Liver (tissue), 8 donors: ENCODE measurements at regions not wholly inside any gene's neighbourhood (a gene's known extent, or its start where the extent isn't known, plus 50 kb on each side); places are given as distances from the start of the nearest gene placed in this dataset.

ENCODE experiments used
- DNase-seq: peaks from one replicate; pipeline ENCODE4 v3.0.0-alpha.2; 2017; ENCODE audit warnings: low spot score
- H3K27ac ChIP-seq, 2 donors: one replicate each; pipeline ENCODE4 v1.7.0; 2013; ENCODE audit warnings: inconsistent platforms in 2 of 2, low read length in 2 of 2, control low read depth in 1 of 2, low read depth in 1 of 2, mild to moderate bottlenecking in 1 of 2
- H3K27me3 ChIP-seq, 4 donors: one replicate each; pipeline versions ENCODE4 v1.6.1 to v1.7.0; 2013; ENCODE audit warnings: low read length in 3 of 4, inconsistent platforms in 1 of 4, mild to moderate bottlenecking in 1 of 4, moderate library complexity in 1 of 4; ENCODE audit not compliant: control insufficient read depth in 4 of 4, insufficient read depth in 4 of 4
- H3K36me3 ChIP-seq, 4 donors: one replicate each; pipeline versions ENCODE4 v1.6.1 to v1.7.0; 2013; ENCODE audit warnings: low read length in 3 of 4, mild to moderate bottlenecking in 3 of 4, low read depth in 1 of 4, moderate library complexity in 1 of 4; ENCODE audit not compliant: control insufficient read depth in 4 of 4, insufficient read depth in 3 of 4
- H3K4me1 ChIP-seq, 4 donors: one replicate each; pipeline versions ENCODE4 v1.6.1 to v1.7.0; 2013; ENCODE audit warnings: low read length in 3 of 4, mild to moderate bottlenecking in 3 of 4, moderate library complexity in 1 of 4; ENCODE audit not compliant: control insufficient read depth in 4 of 4, insufficient read depth in 4 of 4
- H3K4me3 ChIP-seq, 3 donors: one replicate each; pipeline versions ENCODE4 v1.6.1 to v1.7.0; 2013; ENCODE audit warnings: low read length in 3 of 3, control low read depth in 1 of 3, low read depth in 1 of 3, mild to moderate bottlenecking in 1 of 3
- H3K9ac ChIP-seq, 2 donors: one replicate each; pipeline ENCODE4 v1.7.0; 2013; ENCODE audit warnings: low read length in 2 of 2, mild to moderate bottlenecking in 2 of 2, moderate library complexity in 2 of 2, control low read depth in 1 of 2, low read depth in 1 of 2
- H3K9me3 ChIP-seq, 4 donors: one replicate each; pipeline versions ENCODE4 v1.6.1 to v1.7.0; 2013; ENCODE audit warnings: low read length in 3 of 4; ENCODE audit not compliant: control insufficient read depth in 4 of 4
- EGR1 ChIP-seq, 2 donors: IDR thresholded peaks; 2 replicates each; pipeline ENCODE4 v1.6.1; 2016 to 2018; ENCODE audit warnings: antibody characterized with exemption in 2 of 2, low read depth in 2 of 2
- FOXA1 ChIP-seq: IDR thresholded peaks from 2 replicates; pipeline ENCODE4 v1.6.1; 2016; ENCODE audit warnings: antibody characterized with exemption
- FOXA2 ChIP-seq: IDR thresholded peaks from 2 replicates; pipeline ENCODE4 v1.6.1; 2016; ENCODE audit warnings: antibody characterized with exemption
- GABPA ChIP-seq, 2 donors: IDR thresholded peaks in 1 of 2; conservative IDR thresholded peaks in 1 of 2; 2 replicates each; pipeline ENCODE4 v1.6.1; 2016; ENCODE audit warnings: antibody characterized with exemption in 2 of 2, mild to moderate bottlenecking in 1 of 2, moderate library complexity in 1 of 2
- HNF4A ChIP-seq, 2 donors: conservative IDR thresholded peaks; 2 replicates each; pipeline ENCODE4 v1.6.1; 2016; ENCODE audit warnings: antibody characterized with exemption in 2 of 2, mild to moderate bottlenecking in 2 of 2
- HNF4G ChIP-seq: IDR thresholded peaks from 2 replicates; pipeline ENCODE4 v1.6.1; 2016; ENCODE audit warnings: antibody characterized with exemption
- JUND ChIP-seq, 2 donors: IDR thresholded peaks; 2 replicates each; pipeline ENCODE4 v1.6.1; 2016; ENCODE audit warnings: antibody characterized with exemption in 2 of 2
- NR2F2 ChIP-seq: IDR thresholded peaks from 2 replicates; pipeline ENCODE4 v1.6.1; 2016; ENCODE audit warnings: antibody characterized with exemption
- RAD21 ChIP-seq, 2 donors: IDR thresholded peaks; 2 replicates each; pipeline ENCODE4 v1.6.1; 2016; ENCODE audit warnings: antibody characterized with exemption in 2 of 2, mild to moderate bottlenecking in 2 of 2
- RXRA ChIP-seq, 2 donors: IDR thresholded peaks; 2 replicates each; pipeline ENCODE4 v1.6.1; 2017 to 2018; ENCODE audit warnings: antibody characterized with exemption in 2 of 2, mild to moderate bottlenecking in 1 of 2
- SP1 ChIP-seq: IDR thresholded peaks from 2 replicates; pipeline ENCODE4 v1.6.1; 2018; ENCODE audit warnings: antibody characterized with exemption, mild to moderate bottlenecking
- TAF1 ChIP-seq: conservative IDR thresholded peaks from 2 replicates; pipeline ENCODE4 v1.6.1; 2016; ENCODE audit warnings: antibody characterized with exemption, mild to moderate bottlenecking
- YY1 ChIP-seq: IDR thresholded peaks from 2 replicates; pipeline ENCODE4 v1.6.1; 2016; ENCODE audit warnings: antibody characterized with exemption, mild to moderate bottlenecking
- WGBS: extraction: QIAGEN DNeasy Blood & Tissue Kit; methylation state at CpG from one replicate; pipeline ENCODE4 v1.1.7; 2013; 5-methylcytosine and 5-hydroxymethylcytosine counted together
- TF ChIP-seq, protein P1 (sequence below): IDR thresholded peaks from 2 replicates; pipeline ENCODE4 v1.6.1; 2016; ENCODE audit warnings: antibody characterized with exemption
- TF ChIP-seq, protein P2 (sequence below): IDR thresholded peaks from 2 replicates; pipeline ENCODE4 v1.6.1; 2016; ENCODE audit warnings: antibody characterized with exemption, mild to moderate bottlenecking
- TF ChIP-seq, protein P3 (sequence below): IDR thresholded peaks from 2 replicates; pipeline ENCODE4 v1.6.1; 2016; ENCODE audit warnings: antibody characterized with exemption
- TF ChIP-seq, protein P4 (sequence below): IDR thresholded peaks from 2 replicates; pipeline ENCODE4 v1.6.1; 2016; ENCODE audit warnings: antibody characterized with exemption
- TF ChIP-seq, protein P5 (sequence below): fragments of 150-350 bp; IDR thresholded peaks from 2 replicates; pipeline ENCODE4 v1.5.1; 2017; ENCODE audit warnings: improper control_type of control experiment, low read depth, low read length; ENCODE audit not compliant: missing input control
- donor health status: healthy.
- donor health status: healthy.
- donor health status: healthy.
- donor health status: healthy.
- donor health status: healthy.

DNA sequence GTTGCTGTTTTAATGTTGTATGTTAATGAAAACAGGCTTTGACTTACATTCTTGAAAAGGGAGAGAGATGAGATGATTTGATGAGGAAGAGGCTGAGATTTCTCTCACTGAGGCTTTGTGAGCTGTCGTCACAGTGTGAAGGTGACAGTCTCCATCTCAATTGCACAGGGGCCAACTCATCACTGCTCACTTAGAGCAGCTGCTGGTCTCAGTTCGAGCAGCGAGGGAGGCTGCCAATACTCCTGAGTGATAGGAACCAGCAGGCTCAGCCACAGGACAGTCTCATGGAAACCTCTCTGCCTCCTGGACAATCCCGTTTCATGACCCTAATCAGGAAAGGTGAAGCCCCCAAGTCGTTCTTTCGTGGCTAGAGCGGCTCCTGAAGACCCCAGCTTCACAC lies 170.7 kb upstream of the SOX11 start:
- Histone ChIP-seq H3K36me3 (no peaks in the 10 kb centered on the region), H3K27me3 (no peaks in the 10 kb centered on the region), H3K4me1 (no peaks in the 10 kb centered on the region), H3K4me3 (no peak overlapping the region), H3K27ac (no peak overlapping the region), H3K9ac (no peak overlapping the region), H3K9me3 (no peaks in the 10 kb centered on the region)
- 53% methylated on average over 7 of the region's 7 CpGs for WGBS
- TF ChIP-seq TAF1 (no peak), HNF4A (conservative IDR thresholded peaks at IDR 0.05) (no peak), JUND (IDR thresholded peaks at IDR 0.05) (no peak), HNF4G (no peak), RAD21 (IDR thresholded peaks at IDR 0.05) (no peak), SP1 (no peak), FOXA2 (no peak)
- TF ChIP-seq, protein P1, sequence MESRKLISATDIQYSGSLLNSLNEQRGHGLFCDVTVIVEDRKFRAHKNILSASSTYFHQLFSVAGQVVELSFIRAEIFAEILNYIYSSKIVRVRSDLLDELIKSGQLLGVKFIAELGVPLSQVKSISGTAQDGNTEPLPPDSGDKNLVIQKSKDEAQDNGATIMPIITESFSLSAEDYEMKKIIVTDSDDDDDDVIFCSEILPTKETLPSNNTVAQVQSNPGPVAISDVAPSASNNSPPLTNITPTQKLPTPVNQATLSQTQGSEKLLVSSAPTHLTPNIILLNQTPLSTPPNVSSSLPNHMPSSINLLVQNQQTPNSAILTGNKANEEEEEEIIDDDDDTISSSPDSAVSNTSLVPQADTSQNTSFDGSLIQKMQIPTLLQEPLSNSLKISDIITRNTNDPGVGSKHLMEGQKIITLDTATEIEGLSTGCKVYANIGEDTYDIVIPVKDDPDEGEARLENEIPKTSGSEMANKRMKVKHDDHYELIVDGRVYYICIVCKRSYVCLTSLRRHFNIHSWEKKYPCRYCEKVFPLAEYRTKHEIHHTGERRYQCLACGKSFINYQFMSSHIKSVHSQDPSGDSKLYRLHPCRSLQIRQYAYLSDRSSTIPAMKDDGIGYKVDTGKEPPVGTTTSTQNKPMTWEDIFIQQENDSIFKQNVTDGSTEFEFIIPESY, result no peak
- TF ChIP-seq, protein P2, sequence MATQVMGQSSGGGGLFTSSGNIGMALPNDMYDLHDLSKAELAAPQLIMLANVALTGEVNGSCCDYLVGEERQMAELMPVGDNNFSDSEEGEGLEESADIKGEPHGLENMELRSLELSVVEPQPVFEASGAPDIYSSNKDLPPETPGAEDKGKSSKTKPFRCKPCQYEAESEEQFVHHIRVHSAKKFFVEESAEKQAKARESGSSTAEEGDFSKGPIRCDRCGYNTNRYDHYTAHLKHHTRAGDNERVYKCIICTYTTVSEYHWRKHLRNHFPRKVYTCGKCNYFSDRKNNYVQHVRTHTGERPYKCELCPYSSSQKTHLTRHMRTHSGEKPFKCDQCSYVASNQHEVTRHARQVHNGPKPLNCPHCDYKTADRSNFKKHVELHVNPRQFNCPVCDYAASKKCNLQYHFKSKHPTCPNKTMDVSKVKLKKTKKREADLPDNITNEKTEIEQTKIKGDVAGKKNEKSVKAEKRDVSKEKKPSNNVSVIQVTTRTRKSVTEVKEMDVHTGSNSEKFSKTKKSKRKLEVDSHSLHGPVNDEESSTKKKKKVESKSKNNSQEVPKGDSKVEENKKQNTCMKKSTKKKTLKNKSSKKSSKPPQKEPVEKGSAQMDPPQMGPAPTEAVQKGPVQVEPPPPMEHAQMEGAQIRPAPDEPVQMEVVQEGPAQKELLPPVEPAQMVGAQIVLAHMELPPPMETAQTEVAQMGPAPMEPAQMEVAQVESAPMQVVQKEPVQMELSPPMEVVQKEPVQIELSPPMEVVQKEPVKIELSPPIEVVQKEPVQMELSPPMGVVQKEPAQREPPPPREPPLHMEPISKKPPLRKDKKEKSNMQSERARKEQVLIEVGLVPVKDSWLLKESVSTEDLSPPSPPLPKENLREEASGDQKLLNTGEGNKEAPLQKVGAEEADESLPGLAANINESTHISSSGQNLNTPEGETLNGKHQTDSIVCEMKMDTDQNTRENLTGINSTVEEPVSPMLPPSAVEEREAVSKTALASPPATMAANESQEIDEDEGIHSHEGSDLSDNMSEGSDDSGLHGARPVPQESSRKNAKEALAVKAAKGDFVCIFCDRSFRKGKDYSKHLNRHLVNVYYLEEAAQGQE, result no peak
- DNase-seq, result no peak

DNA sequence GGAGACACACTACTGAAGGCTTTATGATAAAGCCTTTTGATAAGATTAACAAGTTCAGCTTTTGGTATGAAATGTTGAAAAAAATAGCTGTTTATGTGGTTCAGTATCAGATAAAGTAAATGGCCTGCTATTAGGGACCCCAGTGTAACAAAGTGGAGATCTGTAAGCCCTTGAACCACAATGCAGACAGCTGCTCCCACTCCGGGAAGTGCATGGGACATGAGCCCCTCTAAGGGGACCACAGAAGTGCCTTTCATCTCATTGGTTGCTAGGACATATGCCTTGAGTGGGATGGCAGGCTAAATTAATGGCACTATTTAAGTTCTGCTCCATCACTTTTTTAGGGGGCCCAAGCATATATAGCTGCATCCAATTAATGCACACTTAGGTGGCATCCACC lies 167.6 kb upstream of the SOX11 start:
- no peaks in the 10 kb centered on the region for H3K36me3 ChIP-seq
- H3K9me3 ChIP-seq, result no peaks in the 10 kb centered on the region
- no peak overlapping the region for H3K9ac ChIP-seq
- no peak for DNase-seq
- H3K4me3 ChIP-seq, result no peak overlapping the region
- H3K27ac ChIP-seq, result no peak overlapping the region
- TF ChIP-seq, protein P3, sequence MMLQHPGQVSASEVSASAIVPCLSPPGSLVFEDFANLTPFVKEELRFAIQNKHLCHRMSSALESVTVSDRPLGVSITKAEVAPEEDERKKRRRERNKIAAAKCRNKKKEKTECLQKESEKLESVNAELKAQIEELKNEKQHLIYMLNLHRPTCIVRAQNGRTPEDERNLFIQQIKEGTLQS, result no peak
- TF ChIP-seq, protein P4, sequence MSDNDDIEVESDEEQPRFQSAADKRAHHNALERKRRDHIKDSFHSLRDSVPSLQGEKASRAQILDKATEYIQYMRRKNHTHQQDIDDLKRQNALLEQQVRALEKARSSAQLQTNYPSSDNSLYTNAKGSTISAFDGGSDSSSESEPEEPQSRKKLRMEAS, result no peak
- no peak for TF ChIP-seq EGR1 (IDR thresholded peaks at IDR 0.05; ENCODE audit: low read depth in 2 of 2)
- no peak for TF ChIP-seq TAF1
- no peak for TF ChIP-seq HNF4G
- no peak for TF ChIP-seq SP1
- TF ChIP-seq FOXA2, result no peak
- TF ChIP-seq, protein P5, sequence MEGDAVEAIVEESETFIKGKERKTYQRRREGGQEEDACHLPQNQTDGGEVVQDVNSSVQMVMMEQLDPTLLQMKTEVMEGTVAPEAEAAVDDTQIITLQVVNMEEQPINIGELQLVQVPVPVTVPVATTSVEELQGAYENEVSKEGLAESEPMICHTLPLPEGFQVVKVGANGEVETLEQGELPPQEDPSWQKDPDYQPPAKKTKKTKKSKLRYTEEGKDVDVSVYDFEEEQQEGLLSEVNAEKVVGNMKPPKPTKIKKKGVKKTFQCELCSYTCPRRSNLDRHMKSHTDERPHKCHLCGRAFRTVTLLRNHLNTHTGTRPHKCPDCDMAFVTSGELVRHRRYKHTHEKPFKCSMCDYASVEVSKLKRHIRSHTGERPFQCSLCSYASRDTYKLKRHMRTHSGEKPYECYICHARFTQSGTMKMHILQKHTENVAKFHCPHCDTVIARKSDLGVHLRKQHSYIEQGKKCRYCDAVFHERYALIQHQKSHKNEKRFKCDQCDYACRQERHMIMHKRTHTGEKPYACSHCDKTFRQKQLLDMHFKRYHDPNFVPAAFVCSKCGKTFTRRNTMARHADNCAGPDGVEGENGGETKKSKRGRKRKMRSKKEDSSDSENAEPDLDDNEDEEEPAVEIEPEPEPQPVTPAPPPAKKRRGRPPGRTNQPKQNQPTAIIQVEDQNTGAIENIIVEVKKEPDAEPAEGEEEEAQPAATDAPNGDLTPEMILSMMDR, result no peak
- TF ChIP-seq GABPA (IDR thresholded peaks at IDR 0.05 in 1 of 2, conservative IDR thresholded peaks at IDR 0.05 in 1 of 2), result no peak
- no peak for TF ChIP-seq FOXA1
- TF ChIP-seq RXRA (IDR thresholded peaks at IDR 0.05), result no peak
- TF ChIP-seq NR2F2, result no peak
- TF ChIP-seq, protein P1, result no peak
- TF ChIP-seq YY1, result no peak
- no peak for TF ChIP-seq RAD21 (IDR thresholded peaks at IDR 0.05)
- TF ChIP-seq JUND (IDR thresholded peaks at IDR 0.05), result no peak
- TF ChIP-seq HNF4A (conservative IDR thresholded peaks at IDR 0.05), result no peak
- TF ChIP-seq, protein P2, result no peak
- no peaks in the 10 kb centered on the region for H3K4me1 ChIP-seq
- WGBS, result 90% methylated on average over 1 of the region's 1 CpG
- H3K27me3 ChIP-seq, result no peaks in the 10 kb centered on the region
